Activated CD8-positive, alpha-beta T cell treated with anti-CD3 and anti-CD28 coated beads, Interleukin-2, amount 10 ng/mL, durations not matched to agents 7 days and 5 days (primary cell): ENCODE measurements at regions not wholly inside any gene's neighbourhood (a gene's known extent, or its start where the extent isn't known, plus 50 kb on each side); places are given as distances from the start of the nearest gene placed in this dataset.
"Not testable (repeated sequence)": the region's sequence is repeated elsewhere in the genome, so short reads cannot be mapped to it uniquely, and the experiment has no call there.

Source experiments
- ATAC-seq: fragments of 150-1000 bp; cut with Tn5 transposase; one replicate; pipeline ENCODE4 v1.10.0; 2021; ENCODE audit warnings: moderate library complexity
- CTCF ChIA-PET: fragments of 350-600 bp; sonication (Branson Sonifier 250); formaldehyde crosslinking; loops from one replicate; lab custom pipeline; 2021; ENCODE audit warnings: antibody characterized with exemption; lab: Charles Lee
- POLR2A ChIA-PET: fragments of 350-600 bp; sonication (Branson Sonifier 250); formaldehyde crosslinking; loops from one replicate; lab custom pipeline; 2021; ENCODE audit warnings: antibody characterized with exemption; lab: Charles Lee
- DNase-seq: peaks from one replicate; pipeline ENCODE4 v3.0.0-alpha.2; 2020
- H3K27ac Mint-ChIP-seq: one replicate; pipeline ENCODE4 v1.8.0; 2021; ENCODE audit warnings: mild to moderate bottlenecking, mixed read lengths
- H3K27me3 Mint-ChIP-seq: one replicate; pipeline ENCODE4 v1.8.0; 2021; ENCODE audit warnings: low read depth, mixed read lengths
- H3K36me3 Mint-ChIP-seq: one replicate; pipeline ENCODE4 v1.8.0; 2021; ENCODE audit warnings: low read depth, mixed read lengths
- H3K4me1 Mint-ChIP-seq: one replicate; pipeline ENCODE4 v1.8.0; 2021; ENCODE audit warnings: low read depth, mixed read lengths
- H3K4me3 Mint-ChIP-seq: one replicate; pipeline ENCODE4 v1.8.0; 2021; ENCODE audit warnings: mild to moderate bottlenecking, mixed read lengths
- H3K9me3 Mint-ChIP-seq: one replicate; pipeline ENCODE4 v1.8.0; 2022; ENCODE audit warnings: mixed read lengths; ENCODE audit not compliant: insufficient read depth

DNA sequence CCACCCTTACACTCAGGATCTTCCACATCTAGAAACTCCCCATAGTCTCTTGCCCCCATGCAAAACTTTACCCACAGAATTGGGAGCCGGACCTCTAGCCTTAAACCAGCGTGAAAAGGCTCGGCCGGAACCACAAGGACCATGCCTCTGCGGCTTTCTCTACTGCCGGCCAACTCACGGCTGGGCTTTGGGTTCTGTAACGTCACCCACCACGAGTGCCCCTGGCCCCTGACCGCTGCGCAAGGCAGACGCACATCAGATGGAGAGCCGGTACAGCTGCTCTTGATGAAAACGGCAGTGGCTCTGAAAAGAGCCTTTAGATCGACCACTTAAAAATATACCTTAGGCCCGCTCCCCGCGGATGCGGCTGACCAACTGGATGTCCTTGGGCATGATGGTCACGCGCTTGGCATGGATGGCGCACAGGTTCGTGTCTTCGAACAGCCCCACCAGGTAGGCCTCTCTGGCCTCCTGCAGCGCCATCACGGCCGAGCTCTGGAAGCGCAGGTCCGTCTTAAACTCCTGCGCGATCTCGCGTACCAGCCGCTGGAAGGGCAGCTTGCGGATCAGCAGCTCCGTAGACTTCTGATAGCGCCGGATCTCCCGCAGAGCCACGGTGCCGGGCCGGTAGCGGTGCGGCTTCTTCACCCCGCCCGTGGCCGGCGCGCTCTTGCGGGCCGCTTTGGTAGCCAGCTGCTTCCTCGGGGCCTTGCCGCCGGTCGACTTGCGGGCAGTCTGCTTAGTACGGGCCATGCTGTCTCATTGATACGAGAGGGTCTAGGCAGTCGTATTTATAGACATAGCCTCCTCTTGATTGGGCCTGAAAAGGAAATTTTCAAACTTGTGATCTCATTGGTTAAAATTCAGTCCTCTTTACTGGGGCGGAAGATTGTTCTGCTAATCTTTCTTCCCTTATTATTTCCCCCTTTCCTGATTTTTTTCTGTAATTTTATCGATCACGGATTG lies 66.3 kb downstream of the FAM72C start:
- peak overlapping the region; percentile 54 for H3K4me3 Mint-ChIP-seq
- H3K36me3 Mint-ChIP-seq, CTCF ChIA-PET, POLR2A ChIA-PET, H3K27ac Mint-ChIP-seq, H3K4me1 Mint-ChIP-seq, H3K9me3 Mint-ChIP-seq, H3K27me3 Mint-ChIP-seq: not testable (repeated sequence)
- DNase-seq (peak; percentile 21), ATAC-seq (peak; percentile 31)

DNA sequence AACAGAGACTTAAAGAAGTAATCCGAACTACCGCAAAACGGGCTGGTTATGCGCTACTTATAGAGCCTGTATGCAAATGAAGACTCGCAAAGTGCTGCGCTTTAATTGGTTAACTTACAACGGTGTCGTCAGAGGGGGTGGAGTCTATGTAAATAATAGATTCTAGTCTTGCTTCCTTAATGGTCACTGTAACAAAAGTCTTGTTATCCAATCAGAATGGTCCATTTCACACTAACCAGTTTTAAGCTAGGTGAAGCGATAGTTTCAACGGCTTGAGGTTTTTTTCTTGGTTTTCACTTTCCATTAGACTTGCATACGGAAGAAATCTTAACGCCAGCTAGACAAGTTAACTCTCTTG lies 67.2 kb downstream of the FAM72C start:
- H3K27ac Mint-ChIP-seq, H3K27me3 Mint-ChIP-seq, H3K4me1 Mint-ChIP-seq, DNase-seq, CTCF ChIA-PET, H3K9me3 Mint-ChIP-seq, POLR2A ChIA-PET, H3K36me3 Mint-ChIP-seq, H3K4me3 Mint-ChIP-seq: not testable (repeated sequence)
- peak; percentile 56 for ATAC-seq

DNA sequence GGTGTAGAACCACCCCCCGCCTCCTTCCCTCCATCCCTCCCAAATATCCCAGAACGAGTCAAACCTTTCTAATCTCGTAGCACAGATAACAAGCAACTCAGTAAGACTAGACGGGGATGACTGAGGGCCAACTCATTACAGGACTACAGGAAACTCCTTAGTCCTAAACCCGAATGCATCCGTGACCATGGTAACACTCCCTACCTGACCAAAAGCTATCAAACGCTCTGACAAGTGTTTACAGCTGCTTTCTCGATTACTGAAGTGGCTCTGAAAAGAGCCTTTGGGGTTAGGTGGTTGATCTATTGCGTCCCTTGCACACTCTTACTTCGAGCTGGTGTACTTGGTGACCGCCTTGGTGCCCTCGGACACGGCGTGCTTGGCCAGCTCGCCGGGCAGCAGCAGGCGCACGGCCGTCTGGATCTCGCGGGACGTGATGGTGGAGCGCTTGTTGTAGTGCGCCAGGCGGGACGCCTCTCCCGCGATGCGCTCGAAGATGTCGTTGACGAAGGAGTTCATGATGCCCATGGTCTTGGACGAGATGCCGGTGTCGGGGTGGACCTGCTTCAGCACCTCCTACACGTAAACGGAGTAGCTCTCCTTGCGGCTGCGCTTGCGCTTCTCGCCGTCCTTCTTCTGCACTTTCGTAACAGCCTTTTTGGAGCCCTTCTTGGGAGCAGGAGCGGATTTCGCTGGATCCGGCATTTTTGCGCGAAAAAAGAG lies 67.7 kb downstream of the FAM72C start:
- H3K27ac Mint-ChIP-seq, DNase-seq, CTCF ChIA-PET, POLR2A ChIA-PET, H3K9me3 Mint-ChIP-seq, H3K27me3 Mint-ChIP-seq, H3K4me3 Mint-ChIP-seq, H3K36me3 Mint-ChIP-seq, H3K4me1 Mint-ChIP-seq: not testable (repeated sequence)
- peak; percentile 68 for ATAC-seq

DNA sequence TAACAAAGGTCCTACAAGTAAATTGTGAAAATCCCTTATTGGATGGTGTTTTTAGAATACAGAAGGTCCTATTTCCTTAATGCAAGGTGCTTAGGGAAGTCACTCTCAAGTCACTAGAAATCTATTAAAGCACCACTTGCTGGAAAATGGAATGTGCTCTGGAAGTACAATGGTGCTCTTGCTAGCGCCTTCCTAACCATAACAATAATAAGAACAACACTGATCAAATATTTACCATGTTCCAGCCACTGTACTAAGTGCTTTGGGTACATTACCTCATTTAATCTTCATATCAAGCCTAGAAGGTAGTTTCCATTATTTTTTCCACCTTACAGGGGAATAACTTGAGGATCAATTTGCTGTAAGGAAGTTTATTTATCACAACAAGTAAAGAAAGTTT lies 75.4 kb downstream of the FAM72C start:
- H3K4me3 Mint-ChIP-seq, POLR2A ChIA-PET, CTCF ChIA-PET, H3K27ac Mint-ChIP-seq, ATAC-seq, H3K4me1 Mint-ChIP-seq, H3K36me3 Mint-ChIP-seq, H3K9me3 Mint-ChIP-seq, DNase-seq, H3K27me3 Mint-ChIP-seq: not testable (repeated sequence)

DNA sequence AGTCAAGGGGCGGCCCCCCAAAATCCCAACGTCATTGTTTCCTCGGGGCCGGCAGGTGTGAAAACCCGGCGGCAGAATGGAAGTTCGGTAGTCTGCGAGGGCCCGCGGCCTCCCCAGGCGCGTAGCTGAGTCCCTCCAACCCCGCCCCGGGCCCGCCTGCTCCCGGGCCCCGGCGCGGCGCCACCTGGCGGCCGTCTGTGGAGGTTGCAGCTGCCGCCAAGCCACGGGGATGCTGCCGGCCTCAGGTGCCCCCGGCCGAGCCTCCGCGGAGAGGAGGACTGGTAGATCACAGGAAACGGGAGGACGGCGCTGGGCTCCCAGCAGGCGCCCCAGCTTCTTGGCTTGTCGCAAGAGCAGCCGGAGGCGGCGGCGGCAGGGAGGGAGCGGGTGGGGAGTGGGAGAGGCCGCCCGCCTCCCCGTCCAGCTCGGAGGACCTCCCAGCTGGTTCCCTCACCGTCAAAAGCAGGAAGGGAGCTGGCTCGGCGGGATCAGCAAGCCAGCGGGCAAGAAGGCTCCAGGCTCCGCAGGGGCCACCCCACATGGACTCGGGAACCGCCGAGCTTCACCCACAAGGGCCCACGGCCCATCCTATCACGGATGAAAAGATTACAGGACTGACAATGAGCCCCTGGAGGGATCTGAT lies 86.7 kb downstream of the FAM72C start:
- DNase-seq: peak; percentile 77
- H3K4me1 Mint-ChIP-seq, CTCF ChIA-PET, H3K27me3 Mint-ChIP-seq, H3K4me3 Mint-ChIP-seq, POLR2A ChIA-PET, H3K36me3 Mint-ChIP-seq, H3K9me3 Mint-ChIP-seq, H3K27ac Mint-ChIP-seq: not testable (repeated sequence)
- peak; percentile 97 for ATAC-seq

DNA sequence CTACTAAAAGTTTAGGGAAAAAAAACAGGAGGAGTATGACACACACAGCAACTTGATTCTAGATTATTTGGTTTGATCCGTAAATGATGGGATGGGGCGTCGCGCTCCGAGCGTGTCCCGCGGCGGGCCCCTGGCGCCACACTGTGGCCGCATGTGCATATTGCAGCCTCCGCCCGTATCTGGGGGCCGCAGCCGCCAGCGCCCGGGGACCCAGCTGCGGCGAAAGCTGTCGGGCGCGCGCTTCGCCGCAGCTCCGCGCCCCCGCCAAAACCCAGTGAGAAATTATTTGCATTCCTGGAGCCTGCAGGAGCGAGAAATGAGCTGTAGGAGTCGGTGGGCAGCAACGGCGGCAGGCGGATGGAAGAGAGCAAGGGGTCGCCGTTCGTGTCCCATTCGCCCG lies 87.3 kb downstream of the FAM72C start:
- peak; percentile 87 for ATAC-seq
- peak; percentile 41 for DNase-seq
- H3K27ac Mint-ChIP-seq, H3K9me3 Mint-ChIP-seq, POLR2A ChIA-PET, H3K27me3 Mint-ChIP-seq, H3K36me3 Mint-ChIP-seq, H3K4me1 Mint-ChIP-seq, CTCF ChIA-PET: not testable (repeated sequence)
- H3K4me3 Mint-ChIP-seq: peak overlapping the region; percentile 49

DNA sequence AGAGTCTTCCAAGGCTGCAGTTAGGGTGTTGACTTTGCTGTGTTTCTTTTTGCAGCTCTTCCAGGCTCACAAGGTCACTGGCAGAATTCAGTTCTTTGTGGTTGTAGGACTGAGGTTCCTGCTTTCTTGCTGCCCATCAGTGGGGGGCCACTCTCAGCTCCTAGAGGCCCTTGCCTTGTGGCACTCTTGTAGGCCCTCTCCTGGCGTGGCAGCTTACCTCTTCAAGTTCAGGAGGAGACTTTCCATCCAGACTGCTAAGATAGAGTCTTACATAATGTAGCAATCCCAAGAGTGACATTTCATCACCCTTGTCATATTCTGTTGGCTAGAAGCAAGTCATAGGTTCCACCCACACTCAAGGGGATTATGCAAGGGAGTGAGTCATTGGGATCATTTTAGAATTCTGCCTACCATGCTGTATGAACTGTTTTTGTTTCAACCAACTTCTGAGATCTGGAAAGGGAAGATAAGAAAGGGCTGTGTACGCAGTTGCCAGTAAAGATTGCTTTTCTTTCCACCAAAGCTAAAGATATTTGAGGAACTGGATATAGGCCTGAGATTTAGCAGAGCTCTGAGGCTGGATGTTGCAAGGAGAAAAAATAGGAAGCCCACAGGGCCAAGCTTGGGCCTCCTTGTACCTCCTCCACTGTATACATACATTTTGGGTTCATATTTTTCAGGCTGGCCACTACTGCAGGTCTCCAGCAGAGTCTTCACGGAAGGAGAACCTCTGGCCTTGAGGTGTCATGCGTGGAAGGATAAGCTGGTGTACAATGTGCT lies 91.8 kb downstream of the FAM72C start:
- CTCF ChIA-PET, POLR2A ChIA-PET, ATAC-seq, H3K27ac Mint-ChIP-seq, H3K9me3 Mint-ChIP-seq, H3K4me3 Mint-ChIP-seq, DNase-seq, H3K36me3 Mint-ChIP-seq, H3K4me1 Mint-ChIP-seq, H3K27me3 Mint-ChIP-seq: not testable (repeated sequence)

DNA sequence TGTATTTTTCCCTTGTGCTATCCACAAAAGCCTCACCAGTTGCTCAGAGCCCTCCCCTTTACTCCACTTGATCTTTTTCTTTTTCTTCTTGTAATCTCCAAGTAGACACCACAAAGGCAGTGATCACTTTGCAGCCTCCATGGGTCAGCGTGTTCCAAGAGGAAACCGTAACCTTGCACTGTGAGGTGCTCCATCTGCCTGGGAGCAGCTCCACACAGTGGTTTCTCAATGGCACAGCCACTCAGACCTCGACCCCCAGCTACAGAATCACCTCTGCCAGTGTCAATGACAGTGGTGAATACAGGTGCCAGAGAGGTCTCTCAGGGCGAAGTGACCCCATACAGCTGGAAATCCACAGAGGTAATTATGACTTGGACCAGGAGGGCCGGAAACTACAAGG lies 95.8 kb downstream of the FAM72C start:
- H3K27me3 Mint-ChIP-seq, H3K27ac Mint-ChIP-seq, CTCF ChIA-PET, H3K36me3 Mint-ChIP-seq, H3K9me3 Mint-ChIP-seq, POLR2A ChIA-PET, H3K4me1 Mint-ChIP-seq, ATAC-seq, H3K4me3 Mint-ChIP-seq, DNase-seq: not testable (repeated sequence)

DNA sequence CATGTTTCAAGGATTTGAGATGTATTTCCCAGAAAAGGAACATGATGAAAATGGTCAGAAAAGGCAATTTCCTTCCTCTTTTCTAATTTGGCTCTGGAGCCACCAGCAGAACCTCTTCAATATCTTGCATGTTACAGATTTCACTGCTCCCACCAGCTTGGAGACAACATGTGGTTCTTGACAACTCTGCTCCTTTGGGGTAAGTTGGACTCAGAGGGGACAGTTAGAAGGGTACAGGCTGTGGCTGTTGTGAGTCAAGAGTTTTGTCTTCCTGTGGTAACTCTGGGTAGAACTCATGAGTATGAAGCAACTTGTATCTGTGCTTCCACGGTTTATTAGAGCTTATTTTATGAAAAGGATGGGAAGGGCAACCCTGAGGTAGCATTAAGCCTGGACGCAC lies 97.2 kb downstream of the FAM72C start:
- H3K9me3 Mint-ChIP-seq, POLR2A ChIA-PET, H3K27me3 Mint-ChIP-seq, CTCF ChIA-PET, DNase-seq, H3K36me3 Mint-ChIP-seq, H3K4me1 Mint-ChIP-seq, H3K27ac Mint-ChIP-seq, H3K4me3 Mint-ChIP-seq, ATAC-seq: not testable (repeated sequence)

DNA sequence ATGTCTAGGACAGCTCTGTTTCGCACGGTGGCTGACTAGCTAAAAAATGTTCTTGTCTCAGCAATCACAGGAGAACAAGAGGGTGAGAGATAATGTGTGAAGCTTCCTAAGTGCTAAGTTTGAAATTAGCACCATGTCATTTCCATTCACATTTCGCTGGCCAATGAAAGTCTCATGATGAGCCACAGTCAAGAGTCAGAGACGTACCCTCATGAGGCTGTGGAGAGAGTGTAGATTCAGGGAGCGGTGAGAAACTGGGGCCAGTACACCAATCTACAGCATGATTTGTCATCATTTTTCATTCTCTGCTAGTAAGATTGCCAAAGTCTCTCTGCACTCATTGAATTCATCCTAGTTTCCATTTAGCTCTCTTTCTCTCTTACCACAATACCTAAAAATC lies 98.1 kb downstream of the FAM72C start:
- DNase-seq: not testable (repeated sequence)

DNA sequence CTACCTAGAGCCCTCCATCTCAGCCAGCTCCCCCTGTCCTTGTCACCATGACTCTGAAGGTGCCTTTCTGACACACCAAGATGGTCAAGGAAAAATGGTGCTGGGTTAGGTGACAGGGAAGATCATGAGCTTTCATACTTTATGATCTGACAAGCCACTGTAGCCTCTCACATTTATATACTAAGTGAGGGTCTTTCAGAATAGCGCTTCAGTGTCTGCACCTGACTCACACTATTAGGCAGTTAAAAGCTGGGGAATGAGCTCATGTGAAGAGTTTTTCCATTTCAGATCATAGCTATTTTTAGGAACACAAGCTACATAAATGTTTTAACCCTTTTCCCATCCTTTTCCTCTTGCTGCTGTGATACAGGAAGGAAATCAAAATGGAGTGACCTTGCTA lies 101.4 kb downstream of the FAM72C start:
- H3K27me3 Mint-ChIP-seq, H3K4me3 Mint-ChIP-seq, CTCF ChIA-PET, POLR2A ChIA-PET, ATAC-seq, H3K27ac Mint-ChIP-seq, DNase-seq, H3K4me1 Mint-ChIP-seq, H3K36me3 Mint-ChIP-seq, H3K9me3 Mint-ChIP-seq: not testable (repeated sequence)

More for the DNA sequence above, 98.1 kb downstream of the FAM72C start:
- H3K27me3 Mint-ChIP-seq, H3K4me3 Mint-ChIP-seq, H3K9me3 Mint-ChIP-seq, CTCF ChIA-PET, ATAC-seq, H3K36me3 Mint-ChIP-seq, POLR2A ChIA-PET, H3K4me1 Mint-ChIP-seq, H3K27ac Mint-ChIP-seq: not testable (repeated sequence)
